Activated CD8-positive, alpha-beta memory T cell treated with anti-CD3 and anti-CD28 coated beads, Interleukin-2, amount 50 U/mL, for 1 hour (primary cell): ENCODE measurements at regions not wholly inside any gene's neighbourhood (a gene's known extent, or its start where the extent isn't known, plus 50 kb on each side); places are given as distances from the start of the nearest gene placed in this dataset.
"Not testable (repeated sequence)": the region's sequence is repeated elsewhere in the genome, so short reads cannot be mapped to it uniquely, and the experiment has no call there.

ENCODE experiments used
- DNase-seq: peaks from one replicate; pipeline ENCODE4 v3.0.0-alpha.2; 2020; ENCODE audit errors: extremely low read depth

- no peak for DNase-seq
Measured at GRCh38 chr3:103873897-103874545, 1439.2 kb downstream of the ZPLD1 start.

GRCh38 chr3:103881809-103882208 lies 1447.0 kb downstream of the ZPLD1 start:
- DNase-seq = not testable (repeated sequence)

- no peak for DNase-seq
Measured at GRCh38 chr3:103889675-103890074, 1454.9 kb downstream of the ZPLD1 start.

- DNase-seq = no peak
Measured at GRCh38 chr3:103894162-103894822, 1459.5 kb downstream of the ZPLD1 start.

GRCh38 chr3:103899328-103899727 lies 1464.5 kb downstream of the ZPLD1 start:
- no peak for DNase-seq

- no peak for DNase-seq
Measured at GRCh38 chr3:103904991-103905390, 1461.7 kb upstream of the ALCAM start.

- DNase-seq = no peak
Measured at GRCh38 chr3:103906304-103906703, 1460.4 kb upstream of the ALCAM start.

GRCh38 chr3:103906808-103907207 lies 1459.9 kb upstream of the ALCAM start:
- DNase-seq = no peak

GRCh38 chr3:103907567-103907966 lies 1459.1 kb upstream of the ALCAM start:
- no peak for DNase-seq

- DNase-seq = no peak
Measured at GRCh38 chr3:103909395-103909794, 1457.3 kb upstream of the ALCAM start.

- no peak for DNase-seq
Measured at GRCh38 chr3:103918336-103918735, 1448.4 kb upstream of the ALCAM start.

- no peak for DNase-seq
Measured at GRCh38 chr3:103919327-103919726, 1447.4 kb upstream of the ALCAM start.

- no peak for DNase-seq
Measured at GRCh38 chr3:103923907-103924306, 1442.8 kb upstream of the ALCAM start.

GRCh38 chr3:103924544-103924943 lies 1442.2 kb upstream of the ALCAM start:
- DNase-seq = no peak

- no peak for DNase-seq
Measured at GRCh38 chr3:103926936-103927335, 1439.8 kb upstream of the ALCAM start.

- no peak for DNase-seq
Measured at GRCh38 chr3:103927896-103928295, 1438.8 kb upstream of the ALCAM start.

GRCh38 chr3:103937094-103937493 lies 1429.6 kb upstream of the ALCAM start:
- DNase-seq = no peak

GRCh38 chr3:103947062-103947461 lies 1419.6 kb upstream of the ALCAM start:
- no peak for DNase-seq

- no peak for DNase-seq
Measured at GRCh38 chr3:103949693-103950092, 1417.0 kb upstream of the ALCAM start.

GRCh38 chr3:103950676-103951075 lies 1416.0 kb upstream of the ALCAM start:
- no peak for DNase-seq

GRCh38 chr3:103953796-103954195 lies 1412.9 kb upstream of the ALCAM start:
- DNase-seq = no peak

GRCh38 chr3:103960819-103961218 lies 1405.9 kb upstream of the ALCAM start:
- no peak for DNase-seq

GRCh38 chr3:103963599-103963998 lies 1403.1 kb upstream of the ALCAM start:
- DNase-seq = no peak

GRCh38 chr3:103965764-103966163 lies 1400.9 kb upstream of the ALCAM start:
- no peak for DNase-seq
